Tibial nerve (tissue), 4 donors: ENCODE measurements at regions not wholly inside any gene's neighbourhood (a gene's known extent, or its start where the extent isn't known, plus 50 kb on each side); places are given as distances from the start of the nearest gene placed in this dataset.

Experiments used
- DNase-seq, 2 donors: peaks; one replicate each; pipeline ENCODE4 v3.0.0-alpha.2; 2019; ENCODE audit warnings: low spot score in 2 of 2
- H3K27ac ChIP-seq, 4 donors: fragments of 200-600 bp; sonication (generic) in 3 of 4; one replicate each; pipeline ENCODE4 v1.5.1; 2017 to 2019; ENCODE audit warnings: mild to moderate bottlenecking in 1 of 4
- H3K27me3 ChIP-seq, 2 donors: fragments of 200-600 bp; sonication (generic) in 1 of 2; one replicate each; pipeline versions ENCODE4 v1.5.1 to v1.6.0; 2017 to 2019
- H3K36me3 ChIP-seq, 3 donors: fragments of 200-600 bp; sonication (generic); one replicate each; pipeline ENCODE4 v1.5.1; 2018 to 2019
- H3K4me1 ChIP-seq, 4 donors: fragments of 200-600 bp; sonication (generic) in 3 of 4; one replicate each; pipeline ENCODE4 v1.5.1; 2017 to 2019
- H3K4me3 ChIP-seq, 4 donors: fragments of 200-600 bp; sonication (generic) in 3 of 4; one replicate each; pipeline ENCODE4 v1.5.1; 2017 to 2019; ENCODE audit warnings: mild to moderate bottlenecking in 1 of 4, moderate library complexity in 1 of 4
- H3K9me3 ChIP-seq, 4 donors: fragments of 200-600 bp; sonication (generic) in 3 of 4; one replicate each; pipeline ENCODE4 v1.5.1; 2017 to 2019
- EP300 ChIP-seq, 2 donors: sonication (generic); formaldehyde crosslinking; IDR thresholded peaks; one replicate each; pipeline ENCODE4 v1.6.1; 2017; ENCODE audit warnings: antibody characterized with exemption in 2 of 2, mild to moderate bottlenecking in 1 of 2
- POLR2A ChIP-seq, 2 donors: fragments of 450-650 bp; IDR thresholded peaks; one replicate each; pipeline ENCODE4 v1.6.1; 2017; ENCODE audit warnings: antibody characterized with exemption in 2 of 2, mild to moderate bottlenecking in 2 of 2, moderate library complexity in 2 of 2
- WGBS, 2 donors: methylation state at CpG; one replicate each; pipeline ENCODE4 v1.1.5; 2018; 5-methylcytosine and 5-hydroxymethylcytosine counted together
- TF ChIP-seq, protein P1 (sequence below), 5 experiments: fragments of 200-600 bp in 3 of 5; fragments of 450-650 bp in 2 of 5; sonication (generic) in 3 of 5; IDR thresholded peaks; one replicate each; pipeline ENCODE4 v1.5.1; 2016 to 2019; ENCODE audit warnings: antibody characterized with exemption in 5 of 5, mild to moderate bottlenecking in 3 of 5, moderate library complexity in 2 of 5

- WGBS, 2 donors, result 56 to 69% methylated on average over 1 of the region's 1 CpG
- Histone ChIP-seq H3K36me3 (no peaks in the 10 kb centered on the region), H3K27ac (no peak overlapping the region), H3K9me3 (no peaks in the 10 kb centered on the region), H3K4me1 (no peaks in the 10 kb centered on the region), H3K27me3 (no peaks in the 10 kb centered on the region), H3K4me3 (no peak overlapping the region)
- DNase-seq, result no peak
- TF ChIP-seq, protein P1, sequence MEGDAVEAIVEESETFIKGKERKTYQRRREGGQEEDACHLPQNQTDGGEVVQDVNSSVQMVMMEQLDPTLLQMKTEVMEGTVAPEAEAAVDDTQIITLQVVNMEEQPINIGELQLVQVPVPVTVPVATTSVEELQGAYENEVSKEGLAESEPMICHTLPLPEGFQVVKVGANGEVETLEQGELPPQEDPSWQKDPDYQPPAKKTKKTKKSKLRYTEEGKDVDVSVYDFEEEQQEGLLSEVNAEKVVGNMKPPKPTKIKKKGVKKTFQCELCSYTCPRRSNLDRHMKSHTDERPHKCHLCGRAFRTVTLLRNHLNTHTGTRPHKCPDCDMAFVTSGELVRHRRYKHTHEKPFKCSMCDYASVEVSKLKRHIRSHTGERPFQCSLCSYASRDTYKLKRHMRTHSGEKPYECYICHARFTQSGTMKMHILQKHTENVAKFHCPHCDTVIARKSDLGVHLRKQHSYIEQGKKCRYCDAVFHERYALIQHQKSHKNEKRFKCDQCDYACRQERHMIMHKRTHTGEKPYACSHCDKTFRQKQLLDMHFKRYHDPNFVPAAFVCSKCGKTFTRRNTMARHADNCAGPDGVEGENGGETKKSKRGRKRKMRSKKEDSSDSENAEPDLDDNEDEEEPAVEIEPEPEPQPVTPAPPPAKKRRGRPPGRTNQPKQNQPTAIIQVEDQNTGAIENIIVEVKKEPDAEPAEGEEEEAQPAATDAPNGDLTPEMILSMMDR (IDR thresholded peaks at IDR 0.05), result no peak
- TF ChIP-seq POLR2A (IDR thresholded peaks at IDR 0.05) (no peak), EP300 (IDR thresholded peaks at IDR 0.05) (no peak)
Measured at GRCh38 chr11:127590314-127590713, 589.7 kb upstream of the KIRREL3 start.

GRCh38 chr11:127588431-127588830 lies 587.9 kb upstream of the KIRREL3 start:
- Histone ChIP-seq H3K4me3 (no peak overlapping the region), H3K4me1 (no peaks in the 10 kb centered on the region), H3K27me3 (no peaks in the 10 kb centered on the region), H3K27ac (no peak overlapping the region), H3K36me3 (no peaks in the 10 kb centered on the region), H3K9me3 (no peaks in the 10 kb centered on the region)
- no peak for TF ChIP-seq EP300 (IDR thresholded peaks at IDR 0.05)
- no peak for TF ChIP-seq POLR2A (IDR thresholded peaks at IDR 0.05)
- TF ChIP-seq, protein P1 (IDR thresholded peaks at IDR 0.05), result no peak
- no peak for DNase-seq
- 60 to 61% methylated on average over 5 of the region's 5 CpGs for WGBS, 2 donors

DNA sequence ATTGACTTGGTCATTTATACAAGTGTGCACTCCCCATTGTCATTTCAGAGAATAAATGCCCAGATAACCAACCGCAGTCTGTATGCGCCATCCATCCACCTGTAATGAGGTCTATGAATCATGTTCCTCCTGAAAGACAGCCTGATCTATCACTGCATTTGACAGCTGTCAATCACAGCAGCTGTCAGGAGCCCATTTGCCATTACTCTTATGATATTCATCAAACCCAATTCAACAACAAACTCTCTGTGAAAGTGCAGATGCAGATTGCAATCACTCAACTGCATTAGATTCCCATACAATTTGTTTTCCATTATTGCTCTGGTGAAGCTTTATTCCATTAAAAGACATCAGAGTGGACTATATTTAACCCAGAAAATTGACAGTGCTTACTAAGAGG lies 586.9 kb upstream of the KIRREL3 start:
- no peaks in the 10 kb centered on the region for H3K4me1 ChIP-seq
- no peaks in the 10 kb centered on the region for H3K27me3 ChIP-seq
- H3K9me3 ChIP-seq, result no peaks in the 10 kb centered on the region
- no peaks in the 10 kb centered on the region for H3K36me3 ChIP-seq
- no peak for DNase-seq
- TF ChIP-seq, protein P1 (IDR thresholded peaks at IDR 0.05), result no peak
- TF ChIP-seq EP300 (IDR thresholded peaks at IDR 0.05), result no peak
- TF ChIP-seq POLR2A (IDR thresholded peaks at IDR 0.05), result no peak
- no peak overlapping the region for H3K4me3 ChIP-seq
- no peak overlapping the region for H3K27ac ChIP-seq
- 93 to 95% methylated on average over 2 of the region's 2 CpGs for WGBS, 2 donors

DNA sequence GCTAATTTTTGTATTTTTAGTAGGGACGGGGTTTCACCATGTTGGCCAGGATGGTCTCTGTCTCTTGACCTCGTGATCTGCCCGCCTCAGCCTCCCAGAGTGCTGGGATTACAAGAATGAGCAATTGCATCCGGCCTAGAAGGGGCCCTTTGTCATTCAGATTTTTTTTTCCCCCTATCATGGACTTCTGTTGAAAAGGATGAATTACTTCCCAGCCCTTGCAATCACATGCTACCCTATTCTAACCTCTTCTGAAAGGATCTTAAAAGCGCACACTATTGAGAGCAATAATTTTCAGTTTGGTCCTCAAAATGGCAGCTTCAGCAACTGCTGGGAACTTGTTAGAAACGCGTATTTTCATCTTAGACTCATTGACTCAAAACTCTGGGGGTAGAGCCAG lies 575.6 kb upstream of the KIRREL3 start:
- no peak for DNase-seq
- Histone ChIP-seq H3K4me3 (no peak overlapping the region), H3K27ac (no peak overlapping the region), H3K36me3 (no peaks in the 10 kb centered on the region), H3K9me3 (no peaks in the 10 kb centered on the region), H3K4me1 (no peaks in the 10 kb centered on the region), H3K27me3 (no peaks in the 10 kb centered on the region)
- WGBS, 2 donors, result 59 to 67% methylated on average over 7 of the region's 7 CpGs
- TF ChIP-seq EP300 (IDR thresholded peaks at IDR 0.05) (no peak), POLR2A (IDR thresholded peaks at IDR 0.05) (no peak)
- TF ChIP-seq, protein P1 (IDR thresholded peaks at IDR 0.05), result no peak

DNA sequence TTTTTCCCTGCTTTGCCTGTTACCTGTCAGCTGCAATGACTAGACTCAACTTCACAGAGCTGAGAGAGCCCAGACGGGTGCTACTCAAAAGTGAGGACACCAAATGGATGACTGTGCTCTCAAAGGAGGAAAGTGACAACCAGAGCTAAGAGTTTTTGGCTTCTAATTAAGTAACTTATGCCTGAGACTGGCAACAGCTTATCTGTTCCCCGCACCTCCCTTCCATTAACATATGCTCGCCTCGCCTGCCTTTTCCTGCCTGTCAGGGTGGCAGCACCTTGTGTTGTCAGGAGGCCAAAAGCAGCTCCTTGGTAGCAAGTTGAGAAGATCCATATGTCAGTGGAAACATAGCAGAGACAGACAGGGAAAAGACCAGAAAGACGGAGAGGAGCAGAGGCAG lies 573.9 kb upstream of the KIRREL3 start:
- Histone ChIP-seq H3K27ac (no peak overlapping the region), H3K9me3 (no peaks in the 10 kb centered on the region), H3K27me3 (no peaks in the 10 kb centered on the region), H3K36me3 (no peaks in the 10 kb centered on the region), H3K4me1 (no peaks in the 10 kb centered on the region), H3K4me3 (no peak overlapping the region)
- WGBS, 2 donors, result 69 to 82% methylated on average over 5 of the region's 5 CpGs
- DNase-seq, result no peak
- no peak for TF ChIP-seq EP300 (IDR thresholded peaks at IDR 0.05)
- no peak for TF ChIP-seq POLR2A (IDR thresholded peaks at IDR 0.05)
- TF ChIP-seq, protein P1 (IDR thresholded peaks at IDR 0.05), result no peak
